ENCODE measurements at regions not wholly inside any gene's neighbourhood (a gene's known extent, or its start where the extent isn't known, plus 50 kb on each side); places are given as distances from the start of the nearest gene placed in this dataset.

DNA sequence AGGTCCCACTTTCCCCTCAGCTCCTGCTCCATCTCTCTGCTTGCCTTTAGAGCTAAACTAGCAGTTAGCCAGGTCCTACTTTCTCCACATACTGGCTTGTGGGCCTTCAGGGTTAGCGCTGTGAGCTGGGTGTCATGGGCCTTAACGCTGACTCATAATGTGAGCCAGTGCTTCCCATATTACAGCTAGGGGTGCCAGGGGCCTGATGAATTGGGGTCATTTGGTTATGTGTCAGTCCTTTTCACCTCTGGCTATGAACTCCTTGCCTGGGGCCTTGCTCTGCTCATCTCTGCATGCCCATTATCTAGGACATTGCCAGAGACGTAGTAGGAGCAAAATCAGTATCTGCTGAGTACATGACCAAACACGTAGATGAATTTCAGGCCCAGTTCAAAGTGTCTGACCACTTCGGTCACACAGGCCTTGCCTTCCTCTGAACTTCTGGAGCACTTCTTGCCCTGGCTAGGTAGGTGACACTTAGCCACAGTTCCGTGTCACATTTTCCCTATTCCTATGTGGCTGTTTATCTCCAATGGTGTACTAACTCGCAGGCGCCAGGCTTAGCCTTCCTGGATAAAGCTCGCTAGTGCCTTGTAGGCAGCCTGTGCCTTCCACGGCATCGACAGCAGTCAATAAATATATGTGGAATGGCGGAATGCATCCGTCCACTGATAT lies 103.2 kb upstream of the SIX3 start:
- CTCF ChIA-PET = no interaction called here
- ATAC-seq = no peak
- intact Hi-C loops (cut with micrococcal nuclease) = no loop called here

More for the DNA sequence above, 103.2 kb upstream of the SIX3 start:
- no peak overlapping the region for H2AFZ ChIP-seq (ENCODE audit: low read depth, low read length, poor library complexity, severe bottlenecking)
- no peak for DNase-seq (ENCODE audit: low read depth, low spot score)
- H3K4me2 ChIP-seq (ENCODE audit: low read length) = no peak overlapping the region
- POLR2A ChIA-PET = no interaction called here
- BruUV-seq (replicated peaks) = no TSS peak
- H3K4me3 ChIP-seq (replicated peaks in 1 of 2; ENCODE audit: low read depth in 1 of 2, low read length in 2 of 2) = no peak overlapping the region
- H3K27me3 ChIP-seq (ENCODE audit: insufficient read depth, low read length) = peaks cover 8% of the 10 kb centered on the region; the same call in 1 of the 2 replicates
- no peaks in the 10 kb centered on the region for H4K20me1 ChIP-seq (ENCODE audit: insufficient read depth)
- no peaks in the 10 kb centered on the region for H3K36me3 ChIP-seq (ENCODE audit: control insufficient read depth in 1 of 2, insufficient read depth in 2 of 2, low read length in 2 of 2)
- TF ChIP-seq EZH2phosphoT487 (IDR thresholded peaks at IDR 0.05; ENCODE audit: borderline replicate concordance) (no peak), CEBPB (IDR thresholded peaks at IDR 0.05; ENCODE audit: low read depth) (no peak), ZFX (IDR thresholded peaks at IDR 0.05) (no peak), POLR2A (IDR thresholded peaks at IDR 0.05; ENCODE audit: borderline replicate concordance, extremely low read depth, insufficient read depth, insufficient read length) (no peak), YY1 (IDR thresholded peaks at IDR 0.05; ENCODE audit: extremely low read depth, insufficient replicate concordance, low read depth, low read length) (no peak), CBX3 (IDR thresholded peaks at IDR 0.05; ENCODE audit: low read depth) (no peak), EGR1 (IDR thresholded peaks at IDR 0.05; ENCODE audit: low read depth) (no peak), SRF (IDR thresholded peaks at IDR 0.05; ENCODE audit: low read depth) (no peak), RAD21 (IDR thresholded peaks at IDR 0.05; ENCODE audit: low read depth) (no peak)
- TF ChIP-seq, protein P1, sequence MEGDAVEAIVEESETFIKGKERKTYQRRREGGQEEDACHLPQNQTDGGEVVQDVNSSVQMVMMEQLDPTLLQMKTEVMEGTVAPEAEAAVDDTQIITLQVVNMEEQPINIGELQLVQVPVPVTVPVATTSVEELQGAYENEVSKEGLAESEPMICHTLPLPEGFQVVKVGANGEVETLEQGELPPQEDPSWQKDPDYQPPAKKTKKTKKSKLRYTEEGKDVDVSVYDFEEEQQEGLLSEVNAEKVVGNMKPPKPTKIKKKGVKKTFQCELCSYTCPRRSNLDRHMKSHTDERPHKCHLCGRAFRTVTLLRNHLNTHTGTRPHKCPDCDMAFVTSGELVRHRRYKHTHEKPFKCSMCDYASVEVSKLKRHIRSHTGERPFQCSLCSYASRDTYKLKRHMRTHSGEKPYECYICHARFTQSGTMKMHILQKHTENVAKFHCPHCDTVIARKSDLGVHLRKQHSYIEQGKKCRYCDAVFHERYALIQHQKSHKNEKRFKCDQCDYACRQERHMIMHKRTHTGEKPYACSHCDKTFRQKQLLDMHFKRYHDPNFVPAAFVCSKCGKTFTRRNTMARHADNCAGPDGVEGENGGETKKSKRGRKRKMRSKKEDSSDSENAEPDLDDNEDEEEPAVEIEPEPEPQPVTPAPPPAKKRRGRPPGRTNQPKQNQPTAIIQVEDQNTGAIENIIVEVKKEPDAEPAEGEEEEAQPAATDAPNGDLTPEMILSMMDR (IDR thresholded peaks at IDR 0.05 in 2 of 3, conservative IDR thresholded peaks at IDR 0.05 in 1 of 3; ENCODE audit: borderline replicate concordance in 1 of 3, insufficient read depth in 1 of 3, low read depth in 2 of 3, low read length in 2 of 3) = no peak
- TF ChIP-seq, protein P2, sequence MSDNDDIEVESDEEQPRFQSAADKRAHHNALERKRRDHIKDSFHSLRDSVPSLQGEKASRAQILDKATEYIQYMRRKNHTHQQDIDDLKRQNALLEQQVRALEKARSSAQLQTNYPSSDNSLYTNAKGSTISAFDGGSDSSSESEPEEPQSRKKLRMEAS (IDR thresholded peaks at IDR 0.05) = no peak
- TF ChIP-seq, protein P3, sequence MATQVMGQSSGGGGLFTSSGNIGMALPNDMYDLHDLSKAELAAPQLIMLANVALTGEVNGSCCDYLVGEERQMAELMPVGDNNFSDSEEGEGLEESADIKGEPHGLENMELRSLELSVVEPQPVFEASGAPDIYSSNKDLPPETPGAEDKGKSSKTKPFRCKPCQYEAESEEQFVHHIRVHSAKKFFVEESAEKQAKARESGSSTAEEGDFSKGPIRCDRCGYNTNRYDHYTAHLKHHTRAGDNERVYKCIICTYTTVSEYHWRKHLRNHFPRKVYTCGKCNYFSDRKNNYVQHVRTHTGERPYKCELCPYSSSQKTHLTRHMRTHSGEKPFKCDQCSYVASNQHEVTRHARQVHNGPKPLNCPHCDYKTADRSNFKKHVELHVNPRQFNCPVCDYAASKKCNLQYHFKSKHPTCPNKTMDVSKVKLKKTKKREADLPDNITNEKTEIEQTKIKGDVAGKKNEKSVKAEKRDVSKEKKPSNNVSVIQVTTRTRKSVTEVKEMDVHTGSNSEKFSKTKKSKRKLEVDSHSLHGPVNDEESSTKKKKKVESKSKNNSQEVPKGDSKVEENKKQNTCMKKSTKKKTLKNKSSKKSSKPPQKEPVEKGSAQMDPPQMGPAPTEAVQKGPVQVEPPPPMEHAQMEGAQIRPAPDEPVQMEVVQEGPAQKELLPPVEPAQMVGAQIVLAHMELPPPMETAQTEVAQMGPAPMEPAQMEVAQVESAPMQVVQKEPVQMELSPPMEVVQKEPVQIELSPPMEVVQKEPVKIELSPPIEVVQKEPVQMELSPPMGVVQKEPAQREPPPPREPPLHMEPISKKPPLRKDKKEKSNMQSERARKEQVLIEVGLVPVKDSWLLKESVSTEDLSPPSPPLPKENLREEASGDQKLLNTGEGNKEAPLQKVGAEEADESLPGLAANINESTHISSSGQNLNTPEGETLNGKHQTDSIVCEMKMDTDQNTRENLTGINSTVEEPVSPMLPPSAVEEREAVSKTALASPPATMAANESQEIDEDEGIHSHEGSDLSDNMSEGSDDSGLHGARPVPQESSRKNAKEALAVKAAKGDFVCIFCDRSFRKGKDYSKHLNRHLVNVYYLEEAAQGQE (IDR thresholded peaks at IDR 0.05; ENCODE audit: low read depth) = no peak
- H3K4me1 ChIP-seq (ENCODE audit: control insufficient read depth in 1 of 2, insufficient read depth in 2 of 2, low read length in 2 of 2) = no peaks in the 10 kb centered on the region
- no peaks in the 10 kb centered on the region for H3K79me2 ChIP-seq (ENCODE audit: insufficient read depth, low read length)
- H3K9me3 ChIP-seq (ENCODE audit: control insufficient read depth in 1 of 2, insufficient read depth in 1 of 2, low read depth in 1 of 2, low read length in 2 of 2) = no peaks in the 10 kb centered on the region
- H3K9me2 ChIP-seq (ENCODE audit: insufficient read depth) = no peaks in the 10 kb centered on the region
- H3K27ac ChIP-seq (ENCODE audit: low read depth, low read length) = no peak overlapping the region
- no peak overlapping the region for H3K9ac ChIP-seq (ENCODE audit: low read length)
- RAD21 ChIA-PET (ENCODE audit: low non-redundant PET in 1 of 2, low total read pairs in 2 of 2, uncharacterized antibody in 2 of 2, unreplicated experiment in 2 of 2) = no interaction called here
